GM23338 (cell line): ENCODE measurements at regions not wholly inside any gene's neighbourhood (a gene's known extent, or its start where the extent isn't known, plus 50 kb on each side); places are given as distances from the start of the nearest gene placed in this dataset.

Source experiments
- ATAC-seq: fragments of 200-7000 bp; cut with Tn5 transposase; 3 replicates; pipeline ENCODE4 v1.9.1; 2020
- DNase-seq: peaks from one replicate; pipeline ENCODE4 v3.0.0-alpha.2; 2015; ENCODE audit warnings: low spot score
- H2AFZ ChIP-seq: fragments of 200-600 bp; sonication (generic); 2 replicates; pipeline ENCODE4 v1.8.0; 2016; ENCODE audit warnings: antibody characterized with exemption, mild to moderate bottlenecking, moderate library complexity
- H3F3A ChIP-seq: fragments of 200-600 bp; sonication (generic); replicated peaks from 2 replicates; pipeline ENCODE4 v1.8.0; 2017; ENCODE audit warnings: antibody characterized with exemption, mixed run types, low read depth
- H3K27ac ChIP-seq: fragments of 200-600 bp; sonication (generic); 2 replicates; pipeline ENCODE4 v1.6.1; 2016; ENCODE audit warnings: low read depth
- H3K27me3 ChIP-seq: fragments of 200-600 bp; sonication (generic); 2 replicates; pipeline ENCODE4 v1.8.0; 2016; ENCODE audit warnings: mild to moderate bottlenecking, mixed run types, moderate library complexity; ENCODE audit not compliant: insufficient read depth
- H3K36me3 ChIP-seq: fragments of 200-600 bp; sonication (generic); 2 replicates; pipeline ENCODE4 v1.8.0; 2016; ENCODE audit warnings: mild to moderate bottlenecking; ENCODE audit not compliant: insufficient read depth
- H3K4me1 ChIP-seq: fragments of 200-600 bp; sonication (generic); 2 replicates; pipeline ENCODE4 v1.8.0; 2016; ENCODE audit warnings: mild to moderate bottlenecking, moderate library complexity; ENCODE audit not compliant: insufficient read depth
- H3K4me2 ChIP-seq: fragments of 200-600 bp; sonication (generic); 2 replicates; pipeline ENCODE4 v1.7.1; 2017; ENCODE audit warnings: mixed run types
- H3K4me3 ChIP-seq: fragments of 200-600 bp; sonication (generic); 2 replicates; pipeline ENCODE4 v1.6.1; 2016; ENCODE audit warnings: mixed run types
- H3K79me2 ChIP-seq: fragments of 200-600 bp; sonication (generic); replicated peaks from 2 replicates; pipeline ENCODE4 v1.8.0; 2017; ENCODE audit warnings: mild to moderate bottlenecking; ENCODE audit not compliant: insufficient read depth
- H3K9me2 ChIP-seq: fragments of 200-600 bp; sonication (generic); 2 replicates; pipeline ENCODE4 v1.8.0; 2017; ENCODE audit not compliant: insufficient read depth
- H4K20me1 ChIP-seq: fragments of 200-600 bp; sonication (generic); replicated peaks from 2 replicates; pipeline ENCODE4 v1.8.0; 2017; ENCODE audit warnings: mild to moderate bottlenecking; ENCODE audit not compliant: insufficient read depth
- H3K27ac Mint-ChIP-seq: 2 replicates; pipeline ENCODE4 v1.8.0; 2020; ENCODE audit warnings: inconsistent platforms, mild to moderate bottlenecking, moderate library complexity, mixed read lengths
- H3K27me3 Mint-ChIP-seq: 3 replicates; pipeline ENCODE4 v1.8.0; 2022; ENCODE audit warnings: low read depth, mild to moderate bottlenecking, moderate library complexity, mixed read lengths, inconsistent platforms; ENCODE audit not compliant: insufficient read depth, poor library complexity
- H3K36me3 Mint-ChIP-seq: 3 replicates; pipeline ENCODE4 v1.8.0; 2021; ENCODE audit warnings: low read depth, mild to moderate bottlenecking, inconsistent platforms, moderate library complexity, mixed read lengths
- H3K4me1 Mint-ChIP-seq: 3 replicates; pipeline ENCODE4 v1.8.0; 2020; ENCODE audit warnings: mild to moderate bottlenecking, inconsistent platforms, mixed read lengths
- H3K4me3 Mint-ChIP-seq: 3 replicates; pipeline ENCODE4 v1.8.0; 2021; ENCODE audit warnings: moderate library complexity, mild to moderate bottlenecking, inconsistent platforms, mixed read lengths
- H3K9me3 Mint-ChIP-seq: 3 replicates; pipeline ENCODE4 v1.8.0; 2020; ENCODE audit warnings: moderate library complexity, mild to moderate bottlenecking, inconsistent platforms, mixed read lengths
- CTCF ChIP-seq, 2 experiments: fragments of 200-600 bp in 1 of 2; sonication (generic) in 1 of 2; conservative IDR thresholded peaks; 2 replicates each; pipeline versions ENCODE4 v1.5.1 to v1.6.1; 2016 to 2017; ENCODE audit warnings: antibody characterized with exemption in 2 of 2, low read depth in 2 of 2, mild to moderate bottlenecking in 2 of 2, moderate library complexity in 1 of 2
- ETS1 ChIP-seq: IDR thresholded peaks from 2 replicates; pipeline ENCODE4 v1.6.1; 2016; ENCODE audit warnings: antibody characterized with exemption
- REST ChIP-seq: IDR thresholded peaks from one replicate; pipeline ENCODE4 v1.6.1; 2018; ENCODE audit warnings: antibody characterized with exemption; ENCODE audit not compliant: unreplicated experiment
- ZNF331 ChIP-seq: fragments of 250-450 bp; sonication (Bioruptor Pico); IDR thresholded peaks from 2 replicates; pipeline ENCODE4 v1.5.0; 2020; ENCODE audit warnings: low read depth, mild to moderate bottlenecking, moderate library complexity

- TF ChIP-seq REST (no peak), CTCF (conservative IDR thresholded peaks at IDR 0.05; ENCODE audit: low read depth in 2 of 2) (no peak), ZNF331 (CRISPR knock-in tag) (no peak)
Measured at GRCh38 chr21:35491920-35492678, 443.0 kb upstream of the RUNX1 start (continued).

GRCh38 chr21:35491114-35491513 lies 442.0 kb upstream of the RUNX1 start:
- no peak overlapping the region for H3K27ac ChIP-seq
- ATAC-seq (peak; percentile 50; the same call in 2 of the 3 replicates), DNase-seq (no peak)
- no peak overlapping the region for H3K4me3 Mint-ChIP-seq
- H3K27me3 ChIP-seq, result no peaks in the 10 kb centered on the region
- H3K9me3 Mint-ChIP-seq, result peaks cover 3% of the 10 kb centered on the region; the same call in 1 of the 3 replicates
- H3K36me3 ChIP-seq, result no peaks in the 10 kb centered on the region
- no peaks in the 10 kb centered on the region for H3K9me2 ChIP-seq
- TF ChIP-seq ETS1 (no peak), REST (peak; percentile 66)
- no peaks in the 10 kb centered on the region for H3K79me2 ChIP-seq
- H3K4me2 ChIP-seq, result no peak overlapping the region
- no peaks in the 10 kb centered on the region for H3K4me1 Mint-ChIP-seq
- no peaks in the 10 kb centered on the region for H3K4me1 ChIP-seq
- H4K20me1 ChIP-seq, result no peaks in the 10 kb centered on the region
- H3K27me3 Mint-ChIP-seq, result no peaks in the 10 kb centered on the region
- no peak overlapping the region for H3K4me3 ChIP-seq
- no peaks in the 10 kb centered on the region for H3F3A ChIP-seq
- no peak overlapping the region for H2AFZ ChIP-seq
- no peak overlapping the region for H3K27ac Mint-ChIP-seq
- no peaks in the 10 kb centered on the region for H3K36me3 Mint-ChIP-seq
